ENCODE measurements at regions not wholly inside any gene's neighbourhood (a gene's known extent, or its start where the extent isn't known, plus 50 kb on each side); places are given as distances from the start of the nearest gene placed in this dataset.

- DNase-seq (ENCODE audit: low read depth), result no peak
- TF ChIP-seq CTCF (IDR thresholded peaks at IDR 0.05; ENCODE audit: low read length, missing control alignments), result no peak
- no peak overlapping the region for H3K4me3 ChIP-seq (replicated peaks; ENCODE audit: low read depth, low read length)
Observed at GRCh38 chr7:119413314-119413805, 859.6 kb upstream of the KCND2 start.

- no peak overlapping the region for H3K4me3 ChIP-seq (replicated peaks; ENCODE audit: low read depth, low read length)
- no peak for DNase-seq (ENCODE audit: low read depth)
- no peak for TF ChIP-seq CTCF (IDR thresholded peaks at IDR 0.05; ENCODE audit: low read length, missing control alignments)
Observed at GRCh38 chr7:119415682-119416081, 857.3 kb upstream of the KCND2 start.

GRCh38 chr7:119421657-119422056 lies 851.3 kb upstream of the KCND2 start:
- no peak overlapping the region for H3K4me3 ChIP-seq (replicated peaks; ENCODE audit: low read depth, low read length)
- no peak for DNase-seq (ENCODE audit: low read depth)
- TF ChIP-seq CTCF (IDR thresholded peaks at IDR 0.05; ENCODE audit: low read length, missing control alignments), result no peak

- no peak for TF ChIP-seq CTCF (IDR thresholded peaks at IDR 0.05; ENCODE audit: low read length, missing control alignments)
- DNase-seq (ENCODE audit: low read depth), result no peak
- H3K4me3 ChIP-seq (replicated peaks; ENCODE audit: low read depth, low read length), result no peak overlapping the region
Observed at GRCh38 chr7:119436882-119437281, 836.1 kb upstream of the KCND2 start.

- DNase-seq (ENCODE audit: low read depth), result no peak
- no peak for TF ChIP-seq CTCF (IDR thresholded peaks at IDR 0.05; ENCODE audit: low read length, missing control alignments)
- H3K4me3 ChIP-seq (replicated peaks; ENCODE audit: low read depth, low read length), result no peak overlapping the region
Observed at GRCh38 chr7:119438315-119438714, 834.7 kb upstream of the KCND2 start.

GRCh38 chr7:119439192-119439591 lies 833.8 kb upstream of the KCND2 start:
- no peak for TF ChIP-seq CTCF (IDR thresholded peaks at IDR 0.05; ENCODE audit: low read length, missing control alignments)
- no peak for DNase-seq (ENCODE audit: low read depth)
- no peak overlapping the region for H3K4me3 ChIP-seq (replicated peaks; ENCODE audit: low read depth, low read length)

GRCh38 chr7:119452401-119452800 lies 820.6 kb upstream of the KCND2 start:
- peak; percentile 1 for DNase-seq (ENCODE audit: low read depth)
- TF ChIP-seq CTCF (IDR thresholded peaks at IDR 0.05; ENCODE audit: low read length, missing control alignments), result no peak
- no peak overlapping the region for H3K4me3 ChIP-seq (replicated peaks; ENCODE audit: low read depth, low read length)
